Gastrocnemius medialis (tissue), 4 donors: ENCODE measurements at regions not wholly inside any gene's neighbourhood (a gene's known extent, or its start where the extent isn't known, plus 50 kb on each side); places are given as distances from the start of the nearest gene placed in this dataset.
A peak's percentile ranks its signal among the peaks of the same experiment; 100 is the strongest.
"Not testable (repeated sequence)": the region's sequence is repeated elsewhere in the genome, so short reads cannot be mapped to it uniquely, and the experiment has no call there.

Source experiments
- ATAC-seq, 2 donors: fragments of 150-250 bp; one replicate each; pipeline ENCODE4 v1.9.1; 2016
- DNase-seq, 2 donors: peaks; one replicate each; pipeline ENCODE4 v3.0.0-alpha.2; 2019
- H3K27ac ChIP-seq, 4 donors: fragments of 200-600 bp; sonication (generic); 1 replicate in 1 of 4; 2 replicates in 3 of 4; pipeline ENCODE4 v1.5.1; 2016 to 2018; ENCODE audit warnings: mild to moderate bottlenecking in 2 of 4, moderate library complexity in 1 of 4
- H3K27me3 ChIP-seq, 3 donors: fragments of 200-600 bp; sonication (generic) in 2 of 3; 1 replicate in 1 of 3; 2 replicates in 2 of 3; pipeline versions ENCODE4 v1.5.1 to v1.6.0; 2016 to 2019; ENCODE audit warnings: mild to moderate bottlenecking in 1 of 3, moderate library complexity in 1 of 3
- H3K36me3 ChIP-seq, 2 donors: fragments of 200-600 bp; sonication (generic) in 1 of 2; one replicate each; pipeline ENCODE4 v1.5.1; 2017 to 2018
- H3K4me1 ChIP-seq, 2 donors: fragments of 200-600 bp; sonication (generic) in 1 of 2; one replicate each; pipeline ENCODE4 v1.5.1; 2016 to 2017; ENCODE audit warnings: mild to moderate bottlenecking in 2 of 2
- H3K4me3 ChIP-seq, 4 donors: fragments of 200-600 bp; sonication (generic) in 3 of 4; 1 replicate in 1 of 4; 2 replicates in 3 of 4; pipeline ENCODE4 v1.5.1; 2016 to 2019; ENCODE audit warnings: mild to moderate bottlenecking in 2 of 4
- H3K9me3 ChIP-seq, 3 donors: fragments of 200-600 bp; sonication (generic) in 2 of 3; 1 replicate in 1 of 3; 2 replicates in 2 of 3; pipeline ENCODE4 v1.5.1; 2016 to 2019
- CTCF ChIP-seq, 5 experiments: fragments of 450-650 bp in 3 of 5; fragments of 200-600 bp in 2 of 5; sonication (generic) in 2 of 5; IDR thresholded peaks in 4 of 5; conservative IDR thresholded peaks in 1 of 5; 1 replicate in 4 of 5; 2 replicates in 1 of 5; pipeline ENCODE4 v1.5.1; 2016 to 2019; ENCODE audit warnings: antibody characterized with exemption in 5 of 5, mild to moderate bottlenecking in 3 of 5, moderate library complexity in 3 of 5
- POLR2A ChIP-seq, 2 donors: fragments of 450-650 bp; IDR thresholded peaks; one replicate each; pipeline ENCODE4 v1.6.1; 2017; ENCODE audit warnings: antibody characterized with exemption in 2 of 2, mild to moderate bottlenecking in 2 of 2, moderate library complexity in 2 of 2
- in situ Hi-C, 4 donors: fragments of 200-750 bp; cut with MboI; loops; one replicate each; pipeline versions ENCODE4 v1.15.0 to v1.8.0; 2017; ENCODE audit warnings: low sequenced_read_pairs in 4 of 4
- intact Hi-C: fragments of 100-400 bp; cut with DNase I; formaldehyde crosslinking; loops from one replicate; pipeline ENCODE4 v1.15.1; 2023; ENCODE audit warnings: low total_unique reads

GRCh38 chr12:12008931-12009611 lies 61.7 kb upstream of the BCL2L14 start:
- in situ Hi-C loops (no loop called here), intact Hi-C loops (no loop called here)
- H3K4me1 ChIP-seq = no peaks in the 10 kb centered on the region
- H3K4me3 ChIP-seq = no peak overlapping the region
- ATAC-seq (no peak), DNase-seq (no peak)
- H3K9me3 ChIP-seq = no peaks in the 10 kb centered on the region
- no peak overlapping the region for H3K27ac ChIP-seq
- TF ChIP-seq POLR2A (IDR thresholded peaks at IDR 0.05) = no peak
- no peak for TF ChIP-seq CTCF (IDR thresholded peaks at IDR 0.05 in 4 of 5, conservative IDR thresholded peaks at IDR 0.05 in 1 of 5)
- no peaks in the 10 kb centered on the region for H3K27me3 ChIP-seq
- H3K36me3 ChIP-seq = no peaks in the 10 kb centered on the region

- in situ Hi-C loops, H3K4me1 ChIP-seq, DNase-seq, ATAC-seq, H3K36me3 ChIP-seq, H3K27me3 ChIP-seq, H3K4me3 ChIP-seq, H3K9me3 ChIP-seq, H3K27ac ChIP-seq: not testable (repeated sequence)
- intact Hi-C loops = loop anchor here (10.0 kb wide), 1 partner anchor 215 kb away; no protein-coding TSS in a partner anchor
These were observed 60.9 kb upstream of the BCL2L14 start for GRCh38 chr12:12009749-12010276.

- Histone ChIP-seq H3K4me1 (peaks cover 0 to 2% of the 10 kb centered on the region in 2 donors), H3K4me3 (no peak overlapping the region), H3K36me3 (no peaks in the 10 kb centered on the region), H3K27ac (no peak overlapping the region), H3K27me3 (no peaks in the 10 kb centered on the region), H3K9me3 (no peaks in the 10 kb centered on the region)
- TF ChIP-seq POLR2A (IDR thresholded peaks at IDR 0.05) = no peak
- no peak for TF ChIP-seq CTCF (IDR thresholded peaks at IDR 0.05 in 4 of 5, conservative IDR thresholded peaks at IDR 0.05 in 1 of 5)
- peak; percentile 16 to 41 for DNase-seq
- in situ Hi-C loops (no loop called here), intact Hi-C loops (loop anchor here (10.0 kb wide), 1 partner anchor 216 kb away; no protein-coding TSS in a partner anchor)
- ATAC-seq = peak in 1 of 2 donors; percentile 41
These were observed 60.3 kb upstream of the BCL2L14 start for GRCh38 chr12:12010277-12011039.

DNA sequence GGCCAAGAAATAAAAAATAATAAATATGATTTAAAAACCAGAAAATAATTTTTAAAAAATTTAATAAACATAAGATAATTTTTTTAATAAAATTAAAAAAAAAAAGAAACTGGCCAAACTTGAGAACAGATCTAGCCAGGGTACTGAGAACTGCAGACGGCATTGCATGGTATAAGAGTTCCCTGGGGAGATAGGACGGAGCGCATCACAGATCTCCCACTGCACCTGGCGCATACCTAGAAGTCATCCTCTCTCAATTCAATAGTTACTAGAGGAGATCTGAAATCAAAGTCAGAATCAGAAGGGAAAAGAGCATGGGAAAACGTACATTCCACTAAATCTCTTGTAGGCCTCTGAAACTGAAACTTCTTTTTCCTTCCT lies 58.9 kb upstream of the BCL2L14 start:
- intact Hi-C loops (loop anchor here (10.0 kb wide), 1 partner anchor 217 kb away; no protein-coding TSS in a partner anchor), in situ Hi-C loops (no loop called here)
- Histone ChIP-seq H3K4me3 (no peak overlapping the region), H3K9me3 (no peaks in the 10 kb centered on the region), H3K27ac (no peak overlapping the region), H3K27me3 (no peaks in the 10 kb centered on the region), H3K36me3 (no peaks in the 10 kb centered on the region), H3K4me1 (peaks cover 11 to 16% of the 10 kb centered on the region in 2 donors)
- DNase-seq = no peak
- TF ChIP-seq CTCF (IDR thresholded peaks at IDR 0.05 in 4 of 5, conservative IDR thresholded peaks at IDR 0.05 in 1 of 5) = no peak
- no peak for TF ChIP-seq POLR2A (IDR thresholded peaks at IDR 0.05)
- no peak for ATAC-seq

GRCh38 chr12:12015073-12015685 lies 55.6 kb upstream of the BCL2L14 start:
- Histone ChIP-seq H3K27ac (no peak overlapping the region), H3K9me3 (no peaks in the 10 kb centered on the region), H3K4me3 (no peak overlapping the region), H3K4me1 (peaks cover 18% of the 10 kb centered on the region in 2 donors), H3K36me3 (no peaks in the 10 kb centered on the region), H3K27me3 (no peaks in the 10 kb centered on the region)
- in situ Hi-C loops = no loop called here
- TF ChIP-seq CTCF (IDR thresholded peaks at IDR 0.05 in 4 of 5, conservative IDR thresholded peaks at IDR 0.05 in 1 of 5) = no peak
- TF ChIP-seq POLR2A (IDR thresholded peaks at IDR 0.05) = no peak
- intact Hi-C loops = loop anchor here (10.0 kb wide), 1 partner anchor 220 kb away; no protein-coding TSS in a partner anchor
- DNase-seq = no peak
- ATAC-seq = no peak
